GM12873 (cell line): ENCODE measurements at regions not wholly inside any gene's neighbourhood (a gene's known extent, or its start where the extent isn't known, plus 50 kb on each side); places are given as distances from the start of the nearest gene placed in this dataset.

ENCODE experiments used
- TF ChIP-seq, protein P1 (sequence below): IDR thresholded peaks from 2 replicates; pipeline ENCODE4 v1.5.1; 2012; ENCODE audit warnings: low read depth, mild to moderate bottlenecking, moderate library complexity, low read length, control low read depth; ENCODE audit not compliant: insufficient read depth; ENCODE audit errors: missing control alignments

DNA sequence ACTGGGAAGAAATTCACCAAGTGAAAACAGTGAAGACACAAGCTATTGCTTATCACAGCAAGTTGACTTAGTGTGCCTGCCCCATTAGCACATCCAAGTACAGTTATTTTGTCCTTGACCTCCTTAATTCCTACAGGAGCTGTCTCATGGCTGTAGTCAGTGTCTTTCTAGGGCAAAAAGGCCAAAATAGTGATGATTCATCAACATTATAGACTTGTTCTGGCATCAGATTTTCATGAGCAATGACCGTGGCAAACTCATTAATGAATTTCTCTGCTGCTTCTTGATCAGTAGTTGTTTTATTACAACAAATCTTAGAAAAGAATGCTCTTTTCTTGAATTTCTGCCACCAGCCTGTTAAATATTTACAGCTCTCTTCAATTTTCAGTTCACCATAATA lies 1169.3 kb upstream of the DDX18 start:
- TF ChIP-seq, protein P1, sequence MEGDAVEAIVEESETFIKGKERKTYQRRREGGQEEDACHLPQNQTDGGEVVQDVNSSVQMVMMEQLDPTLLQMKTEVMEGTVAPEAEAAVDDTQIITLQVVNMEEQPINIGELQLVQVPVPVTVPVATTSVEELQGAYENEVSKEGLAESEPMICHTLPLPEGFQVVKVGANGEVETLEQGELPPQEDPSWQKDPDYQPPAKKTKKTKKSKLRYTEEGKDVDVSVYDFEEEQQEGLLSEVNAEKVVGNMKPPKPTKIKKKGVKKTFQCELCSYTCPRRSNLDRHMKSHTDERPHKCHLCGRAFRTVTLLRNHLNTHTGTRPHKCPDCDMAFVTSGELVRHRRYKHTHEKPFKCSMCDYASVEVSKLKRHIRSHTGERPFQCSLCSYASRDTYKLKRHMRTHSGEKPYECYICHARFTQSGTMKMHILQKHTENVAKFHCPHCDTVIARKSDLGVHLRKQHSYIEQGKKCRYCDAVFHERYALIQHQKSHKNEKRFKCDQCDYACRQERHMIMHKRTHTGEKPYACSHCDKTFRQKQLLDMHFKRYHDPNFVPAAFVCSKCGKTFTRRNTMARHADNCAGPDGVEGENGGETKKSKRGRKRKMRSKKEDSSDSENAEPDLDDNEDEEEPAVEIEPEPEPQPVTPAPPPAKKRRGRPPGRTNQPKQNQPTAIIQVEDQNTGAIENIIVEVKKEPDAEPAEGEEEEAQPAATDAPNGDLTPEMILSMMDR = no peak

DNA sequence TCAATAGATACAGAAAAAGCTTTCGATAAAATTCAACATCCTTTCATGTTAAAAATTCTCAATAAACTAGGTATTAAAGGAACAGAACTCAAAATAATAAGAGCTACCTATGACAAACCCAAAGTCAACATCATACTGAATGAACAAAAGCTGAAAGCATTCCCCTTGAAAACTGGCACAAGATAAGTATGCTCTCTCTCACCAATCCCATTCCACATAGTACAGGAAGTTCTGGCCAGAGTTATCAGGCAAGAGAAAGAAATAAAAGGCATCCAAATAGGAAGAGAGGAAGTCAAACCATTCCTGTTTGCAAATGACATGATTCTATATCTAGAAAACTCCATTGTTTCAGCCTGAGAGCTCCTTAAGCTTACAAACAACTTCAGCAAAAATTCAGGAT lies 1145.8 kb upstream of the DDX18 start:
- TF ChIP-seq, protein P1 = no peak

DNA sequence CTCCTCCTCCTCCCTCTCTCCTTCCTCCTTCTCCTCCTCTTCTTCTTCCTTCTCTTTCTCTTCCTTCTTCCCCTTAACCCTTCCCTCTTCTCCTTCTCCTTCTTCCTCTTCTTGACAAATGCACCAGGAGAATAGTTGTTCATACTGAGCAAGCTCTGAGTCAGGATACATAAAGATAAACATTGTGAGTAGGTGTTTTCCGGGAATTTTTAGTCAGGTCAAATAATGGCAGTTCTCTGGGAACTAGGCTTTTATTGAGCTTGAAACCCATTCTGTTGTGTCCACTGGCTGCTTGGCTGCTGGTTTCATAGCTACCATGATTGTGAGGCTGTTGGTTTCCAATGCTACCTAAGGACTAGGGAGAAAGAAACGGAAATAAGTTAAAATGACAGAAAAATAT lies 1144.7 kb upstream of the DDX18 start:
- TF ChIP-seq, protein P1 = no peak

DNA sequence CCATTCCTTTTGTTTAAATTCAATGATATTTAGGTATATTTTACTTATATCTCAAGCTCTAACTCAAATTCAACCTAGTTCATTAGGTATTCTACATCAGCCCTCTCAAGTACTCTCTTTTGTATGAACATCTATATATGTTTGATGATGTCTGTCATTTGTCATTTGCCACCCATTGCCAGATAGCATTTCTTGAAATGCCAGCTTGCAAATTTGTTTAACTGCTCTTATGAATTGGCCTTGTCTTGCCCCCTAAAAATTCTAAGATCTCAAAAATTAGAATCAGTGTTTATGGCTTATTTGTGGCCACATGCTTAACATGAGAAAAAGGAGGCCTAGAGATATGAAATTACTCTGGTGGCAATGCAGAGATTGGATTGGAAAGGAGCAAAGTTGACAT lies 1140.3 kb upstream of the DDX18 start:
- TF ChIP-seq, protein P1 = no peak

DNA sequence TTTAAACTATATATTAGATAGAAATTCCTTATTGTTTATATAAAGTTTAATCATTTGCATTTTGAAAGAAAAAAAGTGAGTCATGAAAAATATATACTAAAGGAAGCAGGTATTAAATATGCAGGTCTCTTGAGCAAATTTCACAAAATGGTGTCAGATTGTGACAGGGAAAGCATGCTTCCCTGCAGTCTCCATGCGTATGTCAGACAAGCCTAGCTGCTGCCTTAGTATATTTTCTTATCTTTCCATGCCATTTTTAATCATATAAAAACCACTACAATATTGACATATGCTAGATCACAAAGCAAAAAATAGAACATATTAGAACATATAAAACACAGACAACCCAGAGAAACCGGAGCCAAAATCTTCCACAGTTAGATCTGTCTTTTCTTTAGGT lies 1137.7 kb upstream of the DDX18 start:
- TF ChIP-seq, protein P1 = no peak

DNA sequence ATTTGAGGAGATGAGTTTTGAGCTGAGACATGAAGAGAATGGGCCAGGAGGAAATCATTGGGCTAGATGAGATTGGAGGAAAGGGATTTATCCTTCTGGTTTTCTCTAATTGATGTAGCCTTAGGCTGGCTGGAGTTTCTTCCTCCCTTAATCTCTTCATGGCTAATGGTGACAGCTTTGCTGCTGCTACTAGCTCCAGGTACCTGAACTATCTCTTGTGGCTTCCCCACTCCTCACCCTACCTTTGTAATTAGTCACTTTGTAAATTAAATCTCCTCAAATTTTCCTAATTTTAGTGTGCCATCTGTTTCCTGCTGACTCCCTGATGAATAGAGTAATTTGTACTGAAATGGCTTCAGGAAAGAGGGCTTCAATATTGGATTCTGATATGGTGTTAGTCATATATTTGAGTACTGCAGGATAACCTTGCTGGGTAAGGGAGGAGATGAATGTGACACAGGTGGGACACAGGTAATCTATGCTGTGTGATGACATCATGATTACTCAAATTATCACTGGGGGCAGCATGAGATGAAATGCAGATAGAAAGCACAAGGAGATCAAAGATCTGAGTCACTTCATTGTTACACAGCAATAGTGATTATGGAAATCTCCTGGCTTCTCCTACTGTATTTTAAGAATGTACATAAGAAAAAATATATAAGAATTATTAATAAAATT lies 1134.1 kb upstream of the DDX18 start:
- TF ChIP-seq, protein P1 = no peak

DNA sequence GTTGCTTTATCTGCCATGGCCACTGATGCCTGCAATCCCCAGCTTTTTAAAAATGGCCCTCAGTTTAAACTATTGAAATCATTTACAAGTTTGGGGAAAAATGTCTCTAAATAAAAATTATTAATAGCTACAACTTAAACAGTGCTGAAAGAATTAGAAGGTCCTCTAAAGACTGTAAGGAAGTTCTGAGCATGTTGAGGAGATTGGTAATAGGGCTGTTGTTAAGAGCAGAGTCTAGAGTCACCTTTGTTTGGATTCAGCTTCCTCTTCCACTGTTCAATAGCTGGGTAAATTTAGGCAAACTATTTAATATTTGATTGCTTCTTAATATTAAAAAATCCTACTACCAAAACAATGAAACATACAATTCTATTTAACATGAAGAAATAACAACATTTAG lies 1127.1 kb upstream of the DDX18 start:
- TF ChIP-seq, protein P1 = no peak
